ENCODE measurements at regions not wholly inside any gene's neighbourhood (a gene's known extent, or its start where the extent isn't known, plus 50 kb on each side); places are given as distances from the start of the nearest gene placed in this dataset.
"Not testable (repeated sequence)": the region's sequence is repeated elsewhere in the genome, so short reads cannot be mapped to it uniquely, and the experiment has no call there.

- no peak for DNase-seq
Observed at GRCh38 chrX:113919387-113919786, 664.5 kb upstream of the HTR2C start.

GRCh38 chrX:113906168-113906567 lies 677.7 kb upstream of the HTR2C start:
- DNase-seq, result no peak

GRCh38 chrX:113892891-113893290 lies 691.0 kb upstream of the HTR2C start:
- DNase-seq, result no peak

GRCh38 chrX:113892401-113892800 lies 691.5 kb upstream of the HTR2C start:
- no peak for DNase-seq

- DNase-seq, result no peak
Observed at GRCh38 chrX:113873056-113873455, 710.8 kb upstream of the HTR2C start.

GRCh38 chrX:113868711-113869110 lies 715.2 kb upstream of the HTR2C start:
- no peak for DNase-seq

GRCh38 chrX:113868177-113868576 lies 715.7 kb upstream of the HTR2C start:
- no peak for DNase-seq

GRCh38 chrX:113849408-113849807 lies 734.5 kb upstream of the HTR2C start:
- no peak for DNase-seq

- no peak for DNase-seq
Observed at GRCh38 chrX:113833096-113834055, 750.5 kb upstream of the HTR2C start.

GRCh38 chrX:113828470-113828869 lies 755.4 kb upstream of the HTR2C start:
- DNase-seq, result no peak

- DNase-seq, result no peak
Observed at GRCh38 chrX:113818346-113818745, 765.5 kb upstream of the HTR2C start.

GRCh38 chrX:113804819-113805218 lies 779.1 kb upstream of the HTR2C start:
- DNase-seq, result no peak

- DNase-seq, result no peak
Observed at GRCh38 chrX:113804291-113804690, 779.6 kb upstream of the HTR2C start.

- no peak for DNase-seq
Observed at GRCh38 chrX:113802837-113803236, 781.0 kb upstream of the HTR2C start.

- DNase-seq, result no peak
Observed at GRCh38 chrX:113800955-113801354, 782.9 kb upstream of the HTR2C start.

GRCh38 chrX:113793563-113793962 lies 790.3 kb upstream of the HTR2C start:
- no peak for DNase-seq

GRCh38 chrX:113790987-113791386 lies 792.9 kb upstream of the HTR2C start:
- DNase-seq, result no peak

GRCh38 chrX:113784754-113785153 lies 799.1 kb upstream of the HTR2C start:
- DNase-seq, result not testable (repeated sequence)

GRCh38 chrX:113770806-113771205 lies 813.1 kb upstream of the HTR2C start:
- DNase-seq, result no peak

GRCh38 chrX:113770071-113770470 lies 813.8 kb upstream of the HTR2C start:
- DNase-seq, result no peak

- no peak for DNase-seq
Observed at GRCh38 chrX:113759422-113759821, 824.5 kb upstream of the HTR2C start.

GRCh38 chrX:113747274-113747973 lies 836.5 kb upstream of the HTR2C start:
- DNase-seq, result no peak

- DNase-seq, result no peak
Observed at GRCh38 chrX:113743069-113743468, 840.8 kb upstream of the HTR2C start.
